Chondrocyte (in vitro differentiated cells): ENCODE measurements at regions not wholly inside any gene's neighbourhood (a gene's known extent, or its start where the extent isn't known, plus 50 kb on each side); places are given as distances from the start of the nearest gene placed in this dataset.
A peak's percentile ranks its signal among the peaks of the same experiment; 100 is the strongest.

Source experiments
- DNase-seq: peaks from one replicate; pipeline ENCODE4 v3.0.0; 2021; ENCODE audit warnings: mixed read lengths, low spot score
- H3K27ac Mint-ChIP-seq: one replicate; pipeline ENCODE4 v1.8.0; 2021; ENCODE audit warnings: mild to moderate bottlenecking, moderate library complexity, mixed read lengths; ENCODE audit not compliant: unreplicated experiment
- H3K27me3 Mint-ChIP-seq: 2 replicates; pipeline ENCODE4 v1.8.0; 2021; ENCODE audit warnings: low read depth, mixed read lengths
- H3K36me3 Mint-ChIP-seq: 2 replicates; pipeline ENCODE4 v1.8.0; 2021; ENCODE audit warnings: low read depth, mixed read lengths
- H3K4me1 Mint-ChIP-seq: 2 replicates; pipeline ENCODE4 v1.8.0; 2021; ENCODE audit warnings: low read depth, mild to moderate bottlenecking, mixed read lengths
- H3K4me3 Mint-ChIP-seq: one replicate; pipeline ENCODE4 v1.8.0; 2021; ENCODE audit warnings: mild to moderate bottlenecking, moderate library complexity, mixed read lengths; ENCODE audit not compliant: unreplicated experiment
- H3K9me3 Mint-ChIP-seq: 2 replicates; pipeline ENCODE4 v1.8.0; 2021; ENCODE audit warnings: low read depth, mixed read lengths
- CTCF ChIP-seq: fragments of 200-600 bp; sonication (generic); IDR thresholded peaks from 2 replicates; pipeline ENCODE4 v1.5.0; 2021; ENCODE audit warnings: antibody characterized with exemption, mild to moderate bottlenecking, moderate library complexity

- no peak for DNase-seq
These were observed 153.2 kb upstream of the C9orf72 start for GRCh38 chr9:27726244-27727081.

GRCh38 chr9:27732494-27732893 is 159.2 kb upstream of the C9orf72 start:
- Mint-ChIP-seq H3K27me3 (peaks cover 14% of the 10 kb centered on the region), H3K4me3 (no peak overlapping the region)

More at GRCh38 chr9:27726244-27727081, 153.2 kb upstream of the C9orf72 start:
- H3K4me3 Mint-ChIP-seq: no peak overlapping the region
- no peaks in the 10 kb centered on the region for H3K9me3 Mint-ChIP-seq
- H3K4me1 Mint-ChIP-seq: peaks cover 3% of the 10 kb centered on the region
- H3K36me3 Mint-ChIP-seq: no peaks in the 10 kb centered on the region
- H3K27me3 Mint-ChIP-seq: peaks cover 24% of the 10 kb centered on the region
- peak; percentile 90 for TF ChIP-seq CTCF
- no peak overlapping the region for H3K27ac Mint-ChIP-seq

GRCh38 chr9:27743490-27743889 is 170.2 kb upstream of the C9orf72 start:
- TF ChIP-seq CTCF: no peak
- no peak overlapping the region for H3K4me3 Mint-ChIP-seq
- no peak overlapping the region for H3K27ac Mint-ChIP-seq
- H3K4me1 Mint-ChIP-seq: no peaks in the 10 kb centered on the region
- H3K27me3 Mint-ChIP-seq: peaks cover 3% of the 10 kb centered on the region
- peaks cover 17% of the 10 kb centered on the region for H3K9me3 Mint-ChIP-seq
- no peak for DNase-seq
- H3K36me3 Mint-ChIP-seq: no peaks in the 10 kb centered on the region

More at GRCh38 chr9:27732494-27732893, 159.2 kb upstream of the C9orf72 start:
- no peaks in the 10 kb centered on the region for H3K36me3 Mint-ChIP-seq
- no peak overlapping the region for H3K27ac Mint-ChIP-seq
- no peak for TF ChIP-seq CTCF
- H3K9me3 Mint-ChIP-seq: peaks cover 11% of the 10 kb centered on the region
- DNase-seq: no peak
- H3K4me1 Mint-ChIP-seq: no peaks in the 10 kb centered on the region

- no peak overlapping the region for H3K4me3 Mint-ChIP-seq
- peaks cover 7% of the 10 kb centered on the region for H3K27me3 Mint-ChIP-seq
- H3K9me3 Mint-ChIP-seq: no peaks in the 10 kb centered on the region
- DNase-seq: no peak
- H3K4me1 Mint-ChIP-seq: no peaks in the 10 kb centered on the region
- no peak overlapping the region for H3K27ac Mint-ChIP-seq
- no peak for TF ChIP-seq CTCF
- H3K36me3 Mint-ChIP-seq: no peaks in the 10 kb centered on the region
These were observed 174.2 kb upstream of the C9orf72 start for GRCh38 chr9:27747450-27747849.

- H3K27ac Mint-ChIP-seq: no peak overlapping the region
- TF ChIP-seq CTCF: no peak
- no peaks in the 10 kb centered on the region for H3K36me3 Mint-ChIP-seq
- H3K9me3 Mint-ChIP-seq: no peaks in the 10 kb centered on the region
- H3K4me3 Mint-ChIP-seq: no peak overlapping the region
- no peak for DNase-seq
- peaks cover 7% of the 10 kb centered on the region for H3K27me3 Mint-ChIP-seq
- H3K4me1 Mint-ChIP-seq: no peaks in the 10 kb centered on the region
These were observed 176.6 kb upstream of the C9orf72 start for GRCh38 chr9:27749838-27750237.
